MM.1S (cell line): ENCODE measurements at regions not wholly inside any gene's neighbourhood (a gene's known extent, or its start where the extent isn't known, plus 50 kb on each side); places are given as distances from the start of the nearest gene placed in this dataset.

ENCODE experiments used
- EZH2 ChIP-seq: fragments of 300-600 bp; sonication (generic); optimal IDR thresholded peaks from 2 replicates; pipeline ENCODE3; 2017; ENCODE audit warnings: low read depth, mild to moderate bottlenecking, antibody characterized with exemption, low read length, mixed read lengths
- EZH2phosphoT487 ChIP-seq: fragments of 300-600 bp; sonication (generic); IDR thresholded peaks from 2 replicates; pipeline ENCODE4 v1.6.1; 2018; ENCODE audit warnings: antibody characterized with exemption, low read length
- TF ChIP-seq, protein P1 (sequence below): fragments of 300-600 bp; sonication (generic); IDR thresholded peaks from 2 replicates; pipeline ENCODE4 v1.5.1; 2016; ENCODE audit warnings: antibody characterized with exemption, low read length, mixed read lengths

DNA sequence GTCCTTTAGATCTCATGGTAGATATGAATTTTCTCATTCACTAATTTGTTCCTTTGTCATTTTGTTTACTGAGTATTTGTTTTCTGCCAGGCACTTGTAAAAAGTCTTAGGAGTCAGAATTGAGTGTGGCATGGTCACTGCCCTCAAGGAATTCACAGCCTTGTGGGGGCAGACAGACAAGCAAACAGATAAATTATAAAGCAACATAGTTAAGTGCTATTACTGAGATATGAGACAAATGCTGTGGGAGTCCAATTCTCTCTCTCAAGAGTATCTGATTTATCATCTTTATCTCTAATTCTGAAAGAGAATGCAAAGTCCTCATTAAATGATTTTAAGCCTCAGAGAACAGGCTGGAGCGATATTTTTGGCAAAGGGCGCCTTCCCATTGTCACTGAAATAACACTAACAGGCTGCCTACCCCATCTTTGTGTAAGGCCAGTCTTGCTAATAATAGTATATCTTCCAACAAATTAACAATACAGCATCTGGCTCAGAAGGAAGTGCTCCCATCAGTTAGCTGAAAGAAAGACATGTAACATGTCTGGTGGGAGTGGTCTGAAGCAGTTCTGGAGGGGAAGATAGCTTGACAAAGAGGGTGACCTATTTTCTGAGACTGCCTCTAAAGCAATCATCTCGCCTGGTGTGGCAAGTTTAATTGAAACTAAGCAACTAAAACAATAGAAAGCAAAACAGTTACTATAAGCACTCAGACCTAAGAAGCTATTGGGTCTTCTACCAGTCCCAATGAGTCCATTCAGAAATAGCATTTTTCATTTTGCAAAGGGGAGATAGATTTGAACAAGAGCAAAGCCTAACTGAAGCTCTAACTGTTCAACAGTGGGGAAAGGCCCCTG, 61.5 kb upstream of the AMOT start:
- TF ChIP-seq, protein P1, sequence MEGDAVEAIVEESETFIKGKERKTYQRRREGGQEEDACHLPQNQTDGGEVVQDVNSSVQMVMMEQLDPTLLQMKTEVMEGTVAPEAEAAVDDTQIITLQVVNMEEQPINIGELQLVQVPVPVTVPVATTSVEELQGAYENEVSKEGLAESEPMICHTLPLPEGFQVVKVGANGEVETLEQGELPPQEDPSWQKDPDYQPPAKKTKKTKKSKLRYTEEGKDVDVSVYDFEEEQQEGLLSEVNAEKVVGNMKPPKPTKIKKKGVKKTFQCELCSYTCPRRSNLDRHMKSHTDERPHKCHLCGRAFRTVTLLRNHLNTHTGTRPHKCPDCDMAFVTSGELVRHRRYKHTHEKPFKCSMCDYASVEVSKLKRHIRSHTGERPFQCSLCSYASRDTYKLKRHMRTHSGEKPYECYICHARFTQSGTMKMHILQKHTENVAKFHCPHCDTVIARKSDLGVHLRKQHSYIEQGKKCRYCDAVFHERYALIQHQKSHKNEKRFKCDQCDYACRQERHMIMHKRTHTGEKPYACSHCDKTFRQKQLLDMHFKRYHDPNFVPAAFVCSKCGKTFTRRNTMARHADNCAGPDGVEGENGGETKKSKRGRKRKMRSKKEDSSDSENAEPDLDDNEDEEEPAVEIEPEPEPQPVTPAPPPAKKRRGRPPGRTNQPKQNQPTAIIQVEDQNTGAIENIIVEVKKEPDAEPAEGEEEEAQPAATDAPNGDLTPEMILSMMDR: no peak
- TF ChIP-seq EZH2: no peak
- TF ChIP-seq EZH2phosphoT487: no peak
